Kasumi-1 (cell line): ENCODE measurements at regions not wholly inside any gene's neighbourhood (a gene's known extent, or its start where the extent isn't known, plus 50 kb on each side); places are given as distances from the start of the nearest gene placed in this dataset.

Experiments used
- DNase-seq, 2 experiments: peaks; one replicate each; lab custom pipeline; 2025; lab: John Stamatoyannopoulos, UW

DNA sequence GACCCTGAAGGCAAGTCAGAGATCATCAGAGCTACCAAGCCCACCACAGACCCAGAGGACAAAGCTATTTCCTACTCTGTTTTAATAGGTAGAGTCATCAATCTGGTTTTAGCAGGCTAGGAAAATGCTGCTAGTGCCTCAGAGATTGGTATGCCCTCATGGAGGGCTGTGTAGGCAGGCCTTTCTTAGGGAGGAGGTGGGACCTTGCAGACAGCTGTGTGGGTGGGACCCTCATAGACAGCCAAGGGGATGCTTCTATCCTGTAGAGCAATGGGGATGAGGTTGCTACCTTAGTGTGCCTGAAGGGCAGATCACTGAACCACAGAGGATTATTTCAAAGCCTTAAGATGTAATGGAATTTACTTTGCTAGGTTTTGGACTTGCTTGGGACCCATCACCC, 534.9 kb upstream of the KLF12 start:
- no peak for DNase-seq

DNA sequence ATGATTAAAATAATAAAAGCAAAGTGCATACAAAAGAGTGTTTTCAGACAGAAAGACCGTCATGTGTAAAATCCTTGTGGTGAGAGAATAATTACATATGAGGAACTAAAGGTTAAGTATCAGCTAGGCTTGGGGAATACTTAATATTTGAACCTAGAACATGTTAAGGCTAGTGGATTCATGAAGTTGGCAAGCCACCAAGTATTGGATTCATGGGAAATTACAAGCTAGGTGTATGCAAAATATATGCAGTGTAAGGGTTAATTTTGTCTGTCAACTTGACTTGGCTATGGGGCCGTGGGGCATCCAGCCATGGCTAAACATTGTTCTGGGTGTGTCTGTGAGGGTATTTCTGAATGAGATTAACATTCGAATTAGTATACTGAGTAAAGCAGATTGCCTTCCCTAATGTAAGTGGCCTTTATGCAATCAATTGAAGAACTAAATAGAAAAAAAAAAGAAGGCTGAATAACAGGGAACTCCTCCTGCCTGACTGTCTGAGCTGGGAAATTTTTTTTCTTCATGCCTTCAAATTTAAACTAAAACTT, 533.5 kb upstream of the KLF12 start:
- no peak for DNase-seq

DNA sequence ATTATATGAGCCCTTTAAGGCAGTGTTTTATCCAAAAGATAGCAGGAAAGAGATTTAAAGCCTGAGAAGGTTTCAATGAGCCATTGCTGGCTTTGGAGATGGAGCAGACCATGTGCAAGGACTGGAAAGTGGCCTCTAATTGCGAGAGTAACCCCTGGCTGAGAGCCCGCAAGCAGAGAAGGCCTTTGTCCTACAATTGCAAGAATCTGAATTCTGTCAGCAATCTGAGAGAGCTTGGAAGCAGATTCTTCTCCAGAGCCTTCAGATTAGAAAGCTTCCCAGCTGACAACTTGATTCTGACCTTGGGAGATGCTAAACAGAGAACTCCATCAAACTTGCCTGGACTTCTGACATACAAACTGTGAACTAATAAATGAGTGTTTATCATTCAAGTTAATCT, 528.7 kb upstream of the KLF12 start:
- no peak for DNase-seq

DNA sequence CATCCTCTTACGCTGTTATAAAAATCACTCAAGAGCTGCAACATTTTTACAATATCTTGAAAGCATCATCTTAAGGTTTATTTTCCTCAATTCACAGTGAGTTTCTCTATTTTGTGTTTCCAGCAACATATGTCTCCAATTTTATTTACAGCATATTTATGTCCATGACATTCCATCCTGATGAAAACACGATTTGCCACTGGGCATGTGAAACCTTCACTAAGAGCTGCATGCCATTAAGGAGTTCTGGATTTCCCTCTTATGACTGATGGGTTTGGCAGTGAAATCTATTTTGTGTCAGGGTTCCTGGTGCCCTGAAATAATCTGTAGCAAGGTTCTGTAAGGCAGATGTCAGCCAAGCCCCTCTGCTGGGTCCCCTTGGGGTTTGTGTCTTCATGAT, 527.6 kb upstream of the KLF12 start:
- no peak for DNase-seq

DNA sequence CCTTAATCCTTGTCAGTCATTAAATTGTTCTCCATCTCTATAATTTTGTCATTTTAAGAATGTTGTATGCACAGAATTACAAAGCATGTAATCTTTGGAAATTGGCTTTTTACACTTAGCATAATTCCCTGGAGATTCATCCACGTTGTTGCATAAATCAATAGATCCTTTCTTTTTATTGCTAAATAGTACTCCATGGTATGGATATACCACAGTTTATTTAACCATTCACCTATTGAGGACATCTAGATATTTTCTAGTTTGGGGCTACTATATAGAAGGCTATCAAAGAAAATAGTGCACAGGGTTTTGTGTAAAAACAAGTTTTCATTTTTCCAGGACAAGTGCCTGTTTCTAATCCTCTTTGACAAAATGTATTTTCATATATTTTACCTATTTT, 523.6 kb upstream of the KLF12 start:
- no peak for DNase-seq

DNA sequence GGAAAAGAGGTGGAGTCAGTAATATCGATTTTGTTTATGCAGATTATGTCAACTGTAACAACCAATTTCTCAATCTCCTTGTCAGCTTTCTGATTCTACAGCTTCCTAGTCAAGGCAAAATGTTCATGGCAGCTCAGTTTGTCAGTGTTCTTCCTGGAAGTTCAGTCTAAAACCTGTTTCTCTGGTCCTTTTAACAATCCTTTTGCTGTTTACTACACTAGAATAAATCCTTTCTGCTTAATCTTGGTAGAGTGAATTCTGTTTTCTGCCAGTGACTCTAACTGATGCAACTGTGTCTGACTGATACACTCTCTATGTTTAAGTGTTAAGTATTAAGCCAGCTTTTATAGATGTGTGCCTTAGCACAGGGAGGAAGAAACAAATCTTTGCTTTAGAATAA, 516.9 kb upstream of the KLF12 start:
- no peak for DNase-seq

DNA sequence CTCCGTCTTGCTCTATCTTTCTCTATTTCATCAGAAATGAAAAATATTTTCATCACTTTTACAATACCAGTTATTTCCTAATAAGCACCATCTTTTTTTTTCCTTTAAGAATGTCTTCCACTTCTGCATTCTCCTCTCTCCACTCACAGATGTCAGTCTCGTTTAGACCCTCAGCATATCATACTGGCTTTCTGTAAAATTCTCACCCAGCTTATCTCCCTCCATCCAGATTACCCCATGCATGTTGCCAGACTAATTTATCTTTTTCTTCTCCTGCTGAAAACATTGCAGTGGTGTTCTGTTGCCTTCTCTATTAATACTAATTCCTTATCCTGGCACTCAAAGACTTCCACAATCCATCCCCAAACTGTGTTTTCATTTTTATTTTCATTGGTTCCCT, 513.8 kb upstream of the KLF12 start:
- no peak for DNase-seq

DNA sequence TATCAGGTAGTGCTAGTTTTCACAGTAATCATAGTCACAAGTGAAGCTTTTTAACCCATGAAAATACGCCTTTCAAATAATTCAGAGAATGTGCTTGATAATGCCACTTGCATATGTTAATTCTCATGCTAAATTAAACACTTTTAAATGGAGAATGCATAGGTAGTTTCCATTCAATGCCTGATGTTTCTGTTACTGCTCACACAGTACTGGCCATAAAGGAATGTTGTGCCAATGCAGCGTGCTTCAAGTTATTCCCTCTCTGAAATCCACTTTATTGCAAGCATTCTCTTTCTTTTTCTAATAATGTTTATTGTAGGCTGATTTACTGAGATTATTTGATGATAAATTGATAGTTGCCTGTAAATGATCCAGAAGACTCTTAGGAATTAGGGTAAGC, 513.0 kb upstream of the KLF12 start:
- DNase-seq, result no peak

DNA sequence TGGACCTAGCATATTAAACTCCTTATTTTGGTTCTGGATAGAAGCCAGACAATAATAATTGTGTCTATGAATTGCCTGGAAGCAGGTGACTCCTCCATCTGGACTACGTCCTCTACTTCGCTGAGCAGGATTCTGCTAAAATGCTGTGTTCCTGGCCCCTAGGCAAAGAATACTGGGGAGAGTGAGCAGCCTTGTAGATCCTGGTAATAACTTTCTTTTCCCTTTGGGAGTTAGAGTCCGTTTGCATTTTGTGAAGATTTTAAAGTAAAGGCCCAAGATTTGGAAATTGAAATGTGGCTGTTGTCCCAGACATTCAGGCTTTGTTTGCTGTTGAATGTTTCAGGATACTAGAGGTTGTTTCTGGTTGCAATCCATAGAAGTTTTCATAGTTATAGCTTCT, 511.9 kb upstream of the KLF12 start:
- DNase-seq, result no peak

DNA sequence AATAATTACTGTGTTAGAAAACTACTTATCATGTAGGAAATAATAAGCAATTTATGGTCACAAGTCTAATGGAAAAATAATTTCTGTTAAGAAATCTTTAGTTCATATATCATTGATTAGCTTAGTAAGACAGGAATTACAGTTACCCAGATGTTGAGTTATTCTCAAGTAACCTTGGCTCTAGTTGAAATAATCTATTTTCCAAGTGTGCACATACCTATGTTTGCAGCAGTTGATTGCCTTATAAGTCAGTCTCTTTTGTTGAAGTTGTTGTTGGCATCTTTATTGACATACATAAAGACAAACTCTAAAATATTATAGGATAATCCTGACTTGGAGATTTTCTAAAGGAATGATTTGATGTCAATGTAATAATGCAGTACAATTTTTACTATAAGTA, 511.4 kb upstream of the KLF12 start:
- no peak for DNase-seq

DNA sequence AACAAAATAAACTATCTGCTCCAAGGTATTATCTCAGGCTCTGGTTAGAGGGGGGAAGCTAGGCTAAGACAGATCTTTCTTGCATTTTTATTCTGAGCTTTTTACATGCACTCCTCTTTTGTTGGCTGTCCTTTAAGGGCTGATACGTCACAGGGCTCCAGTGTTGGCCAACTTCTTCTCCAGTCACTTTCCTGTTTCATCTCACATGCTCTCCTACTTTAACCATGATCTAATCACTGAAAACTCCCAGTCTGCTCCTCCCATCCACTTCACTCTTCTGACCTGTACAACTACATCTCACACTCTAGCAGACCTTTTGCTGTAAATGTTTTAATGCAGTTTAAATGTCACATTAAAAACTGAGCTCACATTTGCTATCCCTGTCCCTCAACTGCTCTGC, 510.0 kb upstream of the KLF12 start:
- no peak for DNase-seq

DNA sequence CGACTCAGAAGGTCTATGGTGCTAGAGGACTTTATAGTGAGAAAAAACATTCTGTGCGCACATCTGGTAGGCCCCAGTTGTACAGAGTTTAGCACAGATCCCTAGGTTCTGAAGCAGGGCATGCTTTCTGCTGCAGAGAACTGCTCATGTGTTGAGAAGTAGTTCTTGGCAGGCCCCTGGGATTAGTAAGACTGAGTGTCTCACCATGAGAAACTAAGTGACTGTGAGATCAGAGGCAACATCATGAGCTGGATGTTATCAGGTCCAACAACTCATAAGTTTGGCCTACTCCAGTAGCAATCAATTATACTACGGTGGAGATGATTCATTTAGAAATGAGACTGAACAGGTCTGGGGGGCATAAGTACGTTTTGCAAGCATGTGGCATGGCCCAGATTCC, 507.4 kb upstream of the KLF12 start:
- DNase-seq, result no peak

DNA sequence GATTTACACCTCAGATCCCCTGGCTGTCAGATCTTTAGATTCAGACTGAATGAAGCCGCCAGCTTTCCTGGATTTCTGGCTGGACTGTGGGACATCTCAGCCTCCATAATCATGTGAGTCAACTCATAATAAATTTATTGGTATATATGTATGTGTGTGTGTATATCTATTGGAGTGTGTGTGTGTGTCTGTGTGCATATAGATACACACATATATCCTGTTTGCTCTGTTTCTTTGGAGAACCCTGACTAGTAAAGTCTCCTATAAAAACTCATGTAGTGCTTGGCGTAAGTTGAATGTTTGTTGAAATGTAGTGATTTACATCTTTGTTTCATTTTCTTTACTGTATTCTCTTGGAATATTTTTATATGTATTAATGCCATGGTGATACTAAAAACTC, 499.5 kb upstream of the KLF12 start:
- no peak for DNase-seq

DNA sequence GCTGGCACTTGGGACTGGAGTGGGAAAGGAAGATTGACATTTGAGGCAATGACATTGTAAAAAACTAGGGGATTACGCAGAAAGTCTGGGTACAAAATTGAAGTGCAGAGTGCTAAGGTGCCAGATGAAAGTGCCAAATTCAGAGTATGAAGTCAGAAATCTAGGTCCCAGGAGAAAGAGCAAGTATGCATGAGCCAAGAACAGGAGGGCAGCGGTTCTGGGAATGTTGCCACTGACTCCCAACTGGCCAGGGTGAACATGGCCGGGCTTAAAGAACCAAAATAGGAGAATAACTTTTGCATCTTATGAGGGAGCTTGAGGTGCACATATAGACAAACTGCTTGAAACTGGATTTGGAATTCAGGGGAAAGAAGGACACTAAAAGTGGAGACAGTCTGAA, 495.8 kb upstream of the KLF12 start:
- DNase-seq, result no peak

DNA sequence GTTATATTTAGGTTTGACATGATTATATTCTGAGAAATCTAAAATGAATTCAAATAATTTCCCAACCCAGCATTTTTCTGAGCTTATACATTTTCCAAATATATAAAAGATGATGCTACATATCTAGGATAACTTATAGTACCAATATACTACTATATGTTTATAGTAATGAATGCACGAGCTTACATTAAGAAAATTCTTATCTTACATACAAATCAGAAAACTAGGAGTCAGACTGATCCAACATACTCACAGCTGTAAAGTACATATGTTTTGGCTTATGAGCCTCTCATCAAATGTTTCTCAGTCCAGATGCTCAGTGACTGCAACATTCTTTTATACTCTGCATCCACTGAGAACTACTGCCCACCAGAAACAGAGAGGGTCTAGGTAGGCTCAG, 491.3 kb upstream of the KLF12 start:
- DNase-seq, result no peak

DNA sequence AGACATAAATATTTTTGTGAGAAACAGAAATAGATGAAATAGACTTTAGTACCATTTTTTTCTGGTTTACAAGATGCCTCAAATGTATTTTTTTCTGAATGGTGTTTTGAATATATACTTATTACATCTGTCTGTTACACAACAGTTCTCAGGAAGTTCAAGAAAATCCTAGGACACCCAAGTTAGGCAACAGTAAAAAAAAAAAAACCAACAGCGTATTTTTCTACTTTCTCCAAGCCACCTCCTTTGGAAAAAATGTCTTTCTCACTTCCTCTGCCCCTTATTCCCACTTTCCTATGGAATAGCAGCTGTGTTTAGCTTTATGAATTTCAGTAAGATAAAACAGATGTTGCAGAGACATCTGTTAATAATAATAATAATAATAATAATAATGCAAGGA, 489.6 kb upstream of the KLF12 start:
- no peak for DNase-seq

DNA sequence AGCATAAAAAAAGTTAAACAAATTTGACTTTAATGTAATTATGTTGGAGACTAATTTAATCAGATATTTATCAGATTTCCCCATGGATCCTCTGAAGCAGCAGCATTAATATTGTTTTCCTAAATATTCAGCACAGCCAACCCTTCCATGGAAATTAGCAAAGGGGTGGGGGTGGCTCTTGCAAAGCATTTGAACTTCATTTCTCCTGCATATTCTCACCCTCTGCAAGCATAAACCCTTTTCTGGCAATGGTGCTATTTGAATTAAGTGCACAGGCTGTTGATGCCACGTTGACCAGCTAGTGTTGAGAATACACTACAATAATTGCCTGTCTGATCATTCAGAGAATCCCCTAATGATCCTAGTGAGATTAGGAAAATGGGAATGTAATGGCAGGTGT, 488.1 kb upstream of the KLF12 start:
- DNase-seq, result no peak

DNA sequence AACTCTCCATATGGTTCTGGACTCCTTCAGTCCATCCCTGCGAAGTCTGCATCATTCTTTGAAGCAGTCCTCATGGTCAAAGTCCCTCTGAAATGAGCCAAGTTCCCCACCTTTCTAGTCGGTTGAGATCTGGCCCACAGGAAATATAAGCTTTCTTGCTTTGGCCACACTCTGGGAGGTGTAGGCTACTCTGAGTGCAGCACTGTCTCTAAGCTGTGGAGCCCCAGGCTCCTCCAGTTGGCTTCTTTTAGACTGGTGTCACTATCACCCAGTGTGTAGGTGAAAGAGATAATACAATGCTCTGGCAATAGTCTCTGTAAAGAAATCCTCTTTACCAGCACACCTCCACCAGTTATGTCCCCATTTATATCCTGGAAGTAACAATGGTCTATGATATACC, 486.5 kb upstream of the KLF12 start:
- DNase-seq, result no peak

DNA sequence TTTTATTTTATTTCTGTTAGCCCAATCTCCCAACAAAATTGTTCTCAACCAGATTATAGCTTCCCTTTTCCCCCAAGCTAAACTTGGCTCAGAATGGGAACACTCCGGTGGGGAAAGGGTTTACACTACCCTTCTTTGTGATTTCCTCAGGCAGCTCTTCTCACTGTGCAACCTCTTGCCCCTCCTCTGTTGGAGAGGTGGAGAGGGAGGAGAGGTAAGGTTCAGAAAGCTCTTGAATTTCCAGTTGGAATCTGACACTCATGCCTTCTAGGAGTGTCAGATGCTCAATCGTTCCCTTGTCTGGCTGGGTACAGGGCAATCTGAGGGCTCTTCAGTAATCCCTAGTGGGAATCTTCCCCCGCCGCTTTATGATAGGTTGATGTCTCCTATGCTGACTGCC, 486.1 kb upstream of the KLF12 start:
- DNase-seq, result no peak

DNA sequence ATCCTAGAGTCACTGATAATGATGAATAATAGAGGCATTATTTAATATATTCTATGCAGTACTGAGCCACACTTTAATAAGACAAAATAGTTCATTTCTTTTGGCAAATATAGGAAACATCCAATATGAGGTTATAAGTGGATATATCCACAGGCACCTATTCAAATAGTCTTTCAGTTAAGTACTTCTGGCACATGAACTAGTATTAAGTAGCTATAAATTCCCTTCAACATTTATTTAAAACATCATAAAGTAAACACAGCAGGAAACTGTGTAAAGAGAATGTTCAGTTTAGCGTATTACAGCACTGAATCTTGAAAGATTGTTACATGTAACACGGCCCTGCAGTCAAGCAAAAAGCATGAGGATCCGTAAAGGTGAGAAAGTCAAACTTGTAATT, 463.3 kb upstream of the KLF12 start:
- no peak for DNase-seq

DNA sequence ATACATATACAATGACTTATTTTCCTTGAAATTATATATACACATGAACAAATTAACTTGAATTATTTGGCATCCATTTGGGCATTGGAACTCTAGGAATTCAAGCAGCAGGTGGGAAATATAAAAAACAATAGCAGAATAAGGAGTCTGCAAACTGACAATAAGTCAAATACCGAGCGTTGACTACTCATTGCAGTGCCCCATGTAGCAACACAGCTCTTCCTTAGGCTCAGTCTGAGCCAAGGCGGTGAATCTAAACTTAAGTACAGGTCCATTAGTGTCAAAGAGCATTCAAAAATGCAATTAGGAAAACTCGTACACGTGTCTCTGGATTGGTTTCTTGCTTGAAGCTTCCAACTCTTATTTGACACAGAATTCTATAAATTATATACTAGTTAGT, 462.5 kb upstream of the KLF12 start:
- DNase-seq, result no peak

DNA sequence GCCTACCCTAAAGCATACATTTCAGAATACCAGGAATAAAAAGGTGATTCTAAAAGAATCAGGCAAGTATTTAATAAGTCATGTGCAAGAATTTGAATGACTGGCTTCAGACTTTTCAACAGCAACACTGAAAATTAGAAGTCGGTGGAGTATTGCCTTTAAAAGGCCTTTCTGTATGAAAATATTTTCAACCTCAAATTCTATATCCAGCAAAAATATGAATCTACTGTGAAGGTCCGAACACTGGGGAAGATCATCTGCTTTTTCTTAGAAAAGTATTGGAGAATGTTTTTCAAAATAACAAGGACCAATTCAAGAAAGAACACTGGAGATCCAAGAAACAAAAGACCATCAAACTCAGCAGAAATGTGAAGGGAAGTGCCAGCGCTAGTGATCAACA, 459.5 kb upstream of the KLF12 start:
- DNase-seq, result no peak

DNA sequence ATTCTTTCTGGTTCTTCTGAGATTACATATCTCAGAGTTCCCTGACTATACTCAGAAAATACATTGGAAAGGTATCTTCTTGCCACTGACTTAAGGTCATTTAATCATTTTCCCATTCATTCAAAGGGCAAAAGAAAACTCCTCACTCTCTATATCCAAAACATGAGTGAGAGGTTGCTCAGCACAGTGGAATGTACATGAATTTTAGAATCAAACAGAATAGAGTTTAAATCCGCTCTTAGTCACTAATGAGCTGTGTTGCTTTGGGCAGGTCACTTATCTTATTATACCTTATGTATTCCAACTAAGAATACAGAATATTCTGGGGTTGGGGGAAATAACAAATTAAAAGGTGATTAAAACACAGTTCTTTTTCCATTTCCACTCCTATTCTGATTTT, 452.6 kb upstream of the KLF12 start:
- DNase-seq, result no peak

DNA sequence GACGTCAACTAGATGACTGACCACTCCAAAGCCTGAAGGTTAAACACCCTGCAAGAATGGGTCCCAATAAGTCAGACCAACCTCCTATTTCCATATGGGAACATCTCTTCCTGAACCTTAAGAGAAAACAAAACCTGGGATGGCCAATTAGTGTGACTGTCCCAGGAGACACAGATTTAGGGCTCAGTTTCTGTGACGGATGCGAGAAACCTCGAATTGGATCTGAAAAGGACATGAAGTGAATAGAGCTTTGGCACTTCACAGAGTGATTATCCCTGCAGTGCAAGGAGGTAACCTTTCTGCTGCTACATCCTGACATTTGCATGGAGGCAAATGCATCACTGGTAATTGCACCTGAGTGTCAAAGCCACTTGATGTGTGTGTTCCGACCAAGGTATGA, 442.2 kb upstream of the KLF12 start:
- DNase-seq, result no peak

DNA sequence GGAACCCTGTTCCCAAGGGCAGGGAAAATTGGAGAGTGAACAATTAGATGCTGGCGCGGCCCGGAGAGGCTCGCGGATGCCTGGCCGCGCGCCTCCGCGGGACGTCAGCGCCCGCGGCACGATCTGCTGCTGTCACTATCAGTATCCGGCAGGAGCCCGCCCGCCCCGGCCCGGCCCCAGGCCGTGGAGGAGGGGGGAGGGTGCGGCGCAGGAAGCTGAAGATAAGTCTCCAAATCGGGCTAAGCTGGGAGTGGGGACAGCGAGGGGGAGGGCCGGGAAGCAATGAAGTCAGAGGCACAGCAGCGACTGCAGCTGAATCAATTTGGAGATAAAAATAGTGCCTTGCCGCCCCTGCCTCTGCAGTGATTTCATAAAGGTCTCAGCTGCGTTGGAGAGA, 441.5 kb upstream of the KLF12 start:
- DNase-seq, result peak in 1 of 2 experiments; percentile 9
